AML-193 (cell line): ENCODE measurements at regions not wholly inside any gene's neighbourhood (a gene's known extent, or its start where the extent isn't known, plus 50 kb on each side); places are given as distances from the start of the nearest gene placed in this dataset.

Experiments
- DNase-seq, 2 experiments: peaks; one replicate each; lab custom pipeline; 2025; lab: John Stamatoyannopoulos, UW

DNA sequence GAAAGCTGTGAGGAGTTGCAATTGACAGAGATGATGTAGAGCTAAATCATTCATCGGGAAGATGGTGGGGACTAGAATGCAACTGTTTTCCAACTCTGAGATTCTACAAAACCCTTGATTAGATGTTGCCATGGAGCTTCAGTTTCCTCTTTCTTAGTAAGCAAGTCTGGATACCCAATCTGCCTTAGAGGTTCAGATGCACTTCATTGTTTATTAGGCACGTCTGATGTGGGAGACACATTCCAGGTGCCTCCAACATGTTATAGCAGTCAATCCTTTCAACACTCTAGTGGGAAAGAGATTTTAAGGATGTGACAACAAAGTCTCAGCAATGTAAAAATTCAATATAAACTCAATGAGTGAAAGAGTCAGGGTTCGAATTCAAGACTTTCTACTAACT lies 291.3 kb upstream of the PHYHIPL start:
- no peak for DNase-seq

DNA sequence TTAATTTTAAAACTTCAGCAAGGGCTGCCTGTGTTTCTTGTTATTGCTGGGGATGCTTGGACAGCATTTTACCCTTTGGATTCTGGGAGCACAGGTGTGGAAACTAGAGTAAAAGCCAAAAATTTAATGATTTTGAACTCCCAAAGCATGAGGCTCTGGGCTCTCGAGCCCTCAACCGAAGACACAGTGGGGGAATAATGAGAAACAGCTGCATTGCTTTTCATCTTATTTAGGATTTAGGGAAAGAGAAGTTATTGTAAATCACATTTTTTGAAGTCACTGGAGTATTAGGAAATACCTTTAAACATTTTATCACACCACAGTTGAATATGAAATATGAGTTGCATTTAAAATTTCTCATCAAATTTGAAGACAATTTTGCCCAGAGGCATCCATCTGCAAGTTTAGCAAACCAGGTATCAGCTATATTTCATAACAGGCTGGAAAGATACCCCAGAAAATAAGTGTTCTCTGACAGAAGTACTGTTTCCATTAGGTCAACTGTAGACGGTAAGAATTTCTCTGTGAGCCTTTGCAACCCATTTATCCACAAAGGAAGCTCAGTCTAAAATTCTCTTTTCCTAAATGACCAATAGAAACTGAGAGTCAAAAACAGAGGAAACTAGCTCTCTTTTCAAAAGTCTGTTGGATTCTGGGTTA lies 290.6 kb upstream of the PHYHIPL start:
- no peak for DNase-seq

DNA sequence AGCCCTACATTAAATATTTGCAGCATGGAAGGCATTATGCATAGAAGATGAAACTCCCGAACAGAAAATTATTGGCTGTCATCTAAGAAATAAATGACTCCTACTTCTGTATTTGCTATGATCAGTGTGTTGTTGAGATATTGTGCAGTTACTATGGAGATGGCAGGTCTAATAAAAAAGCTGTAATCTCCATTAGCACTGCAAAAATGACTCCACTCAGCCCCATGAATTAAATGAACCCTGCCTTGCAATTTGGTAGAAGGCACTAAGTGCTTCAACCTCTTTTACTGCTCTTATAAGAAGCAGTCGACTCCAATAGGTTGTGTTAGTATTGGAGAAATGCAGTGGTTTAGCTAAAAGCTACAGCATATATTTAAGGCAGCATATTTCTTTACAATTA lies 290.0 kb upstream of the PHYHIPL start:
- no peak for DNase-seq

DNA sequence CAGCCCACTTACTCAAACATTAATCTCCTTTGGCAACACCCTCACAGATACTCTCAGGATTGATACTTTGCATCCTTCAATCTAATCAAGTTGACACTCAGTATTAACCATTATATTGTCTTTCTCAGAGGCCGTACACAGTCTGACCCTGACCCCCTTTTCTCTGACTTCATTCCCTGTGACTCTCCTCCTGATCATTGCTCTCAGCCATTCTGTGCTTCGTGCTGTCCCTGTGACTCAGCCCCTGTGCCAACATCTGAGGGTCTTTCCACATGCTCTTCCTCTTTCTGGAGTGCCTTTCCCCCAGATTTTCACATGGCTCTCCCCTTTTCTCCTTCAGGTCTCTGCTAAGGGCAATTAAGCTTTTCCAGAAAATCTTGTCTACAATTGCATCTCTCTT lies 289.0 kb upstream of the PHYHIPL start:
- no peak for DNase-seq

DNA sequence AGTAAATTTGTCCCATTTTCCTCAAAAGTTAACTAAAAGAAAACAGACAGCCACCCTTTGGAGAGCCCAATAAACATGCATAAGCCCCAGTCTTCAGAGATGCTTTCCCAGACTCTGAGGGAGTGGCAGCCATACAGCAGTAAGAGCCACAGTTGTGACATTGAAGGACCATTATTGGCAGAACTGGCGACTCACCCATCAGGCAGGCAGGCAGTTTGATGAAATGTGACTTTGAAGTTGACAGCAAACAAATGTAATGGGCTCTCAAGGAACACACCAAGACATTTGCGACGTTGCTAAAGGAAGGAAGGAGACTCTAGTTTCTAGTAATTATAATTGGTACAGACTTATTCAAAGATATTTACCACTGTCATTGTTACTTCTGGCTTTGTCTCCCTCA lies 287.5 kb upstream of the PHYHIPL start:
- DNase-seq: no peak

DNA sequence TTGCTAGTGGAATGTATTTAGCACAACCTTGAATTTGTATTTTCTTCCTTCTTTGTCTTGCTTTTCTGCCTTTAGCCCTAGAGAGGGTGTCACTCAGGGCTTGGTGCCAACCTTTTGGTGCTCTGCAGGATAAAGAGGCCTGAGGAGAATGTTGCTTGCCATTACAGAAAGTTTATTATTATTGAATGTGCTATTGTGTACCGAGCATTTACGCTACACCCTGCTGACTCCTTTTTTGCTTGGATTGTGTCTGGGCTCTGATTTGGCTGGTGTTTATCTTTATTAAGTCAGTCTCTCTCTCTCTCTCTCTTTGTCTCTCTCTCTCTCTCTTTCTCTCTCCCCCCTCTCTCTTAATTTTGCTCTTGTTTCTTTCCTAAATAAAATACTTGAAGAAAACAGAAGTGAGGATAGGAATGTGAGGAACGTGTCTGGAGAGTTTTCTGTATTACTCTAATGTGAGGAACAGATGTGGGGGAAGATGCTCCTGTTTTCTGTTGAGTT lies 284.4 kb upstream of the PHYHIPL start:
- DNase-seq: no peak

DNA sequence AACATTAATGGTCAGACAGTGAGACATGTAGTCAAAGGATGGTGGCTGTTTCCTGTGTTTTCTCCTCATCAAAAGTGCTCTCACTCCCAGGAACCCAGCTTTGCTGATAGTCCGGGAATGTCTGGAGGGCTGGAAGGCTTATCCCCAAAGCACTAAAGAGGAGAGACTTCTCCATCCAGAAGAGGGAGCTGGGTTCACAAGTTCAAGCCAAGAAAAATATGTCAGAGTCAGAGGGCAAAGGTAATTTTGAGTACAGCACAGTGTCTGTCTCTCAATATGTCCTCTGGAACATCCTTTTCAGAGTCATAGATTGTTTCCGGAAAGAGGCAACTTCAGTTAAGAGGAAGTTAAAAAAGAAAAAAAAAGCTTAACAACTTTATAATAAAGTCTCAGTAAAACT lies 281.5 kb upstream of the PHYHIPL start:
- DNase-seq: no peak

DNA sequence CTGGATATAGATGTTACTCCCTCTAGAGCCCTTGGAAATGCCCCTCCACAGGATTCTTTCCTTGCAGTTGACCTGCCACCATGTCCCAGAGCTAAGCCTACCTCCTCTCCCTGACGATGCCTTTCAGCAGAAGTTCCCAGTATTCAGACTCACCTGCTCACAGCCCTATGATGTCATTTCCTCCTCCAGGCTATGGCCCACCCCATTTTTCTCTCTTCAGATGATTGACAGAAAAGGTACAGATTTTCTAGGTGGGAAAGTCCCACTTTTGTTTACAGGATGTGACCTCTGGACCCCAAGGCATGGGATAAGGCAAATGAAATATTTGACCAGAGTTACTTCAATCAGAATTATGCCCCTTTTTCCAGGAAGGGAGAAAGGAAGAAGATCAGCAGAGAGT lies 280.2 kb upstream of the PHYHIPL start:
- DNase-seq: no peak

DNA sequence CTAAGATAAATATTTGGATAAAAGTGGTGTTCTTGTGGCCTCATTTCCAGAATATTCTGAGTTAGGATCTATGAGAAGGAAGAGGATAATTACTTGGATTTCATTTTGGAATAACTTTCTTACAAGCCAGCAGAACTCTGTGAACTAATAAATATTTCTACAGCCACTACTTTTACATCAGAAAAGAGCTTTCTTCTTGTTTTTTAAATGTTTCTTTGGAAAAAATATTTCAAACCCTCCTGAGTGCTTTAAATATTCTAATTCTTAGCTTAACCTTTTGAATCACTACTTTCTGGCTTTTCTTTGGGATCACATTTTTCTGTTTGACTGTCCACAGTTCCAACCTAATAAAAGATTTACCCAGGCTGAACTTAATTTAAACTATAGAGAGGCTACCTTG lies 279.2 kb upstream of the PHYHIPL start:
- no peak for DNase-seq

DNA sequence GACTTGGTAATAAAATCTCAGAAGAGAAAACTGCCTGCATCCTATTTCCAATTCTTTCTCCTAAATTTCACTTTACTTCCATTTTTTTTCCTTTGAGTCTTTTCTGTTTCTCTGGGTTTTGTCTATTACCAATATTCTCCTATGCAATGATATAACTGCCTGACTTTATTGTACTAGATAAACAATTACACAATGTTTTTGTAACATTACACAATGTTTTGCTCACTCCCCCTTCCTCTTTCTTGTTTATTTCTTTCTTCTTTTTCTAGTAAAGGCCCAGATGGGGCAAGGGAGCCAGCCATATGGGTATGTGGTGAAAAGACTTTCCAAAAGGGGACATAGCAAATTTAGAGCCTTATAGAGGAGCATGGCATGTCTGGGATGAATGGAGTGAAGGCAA lies 278.7 kb upstream of the PHYHIPL start:
- no peak for DNase-seq

DNA sequence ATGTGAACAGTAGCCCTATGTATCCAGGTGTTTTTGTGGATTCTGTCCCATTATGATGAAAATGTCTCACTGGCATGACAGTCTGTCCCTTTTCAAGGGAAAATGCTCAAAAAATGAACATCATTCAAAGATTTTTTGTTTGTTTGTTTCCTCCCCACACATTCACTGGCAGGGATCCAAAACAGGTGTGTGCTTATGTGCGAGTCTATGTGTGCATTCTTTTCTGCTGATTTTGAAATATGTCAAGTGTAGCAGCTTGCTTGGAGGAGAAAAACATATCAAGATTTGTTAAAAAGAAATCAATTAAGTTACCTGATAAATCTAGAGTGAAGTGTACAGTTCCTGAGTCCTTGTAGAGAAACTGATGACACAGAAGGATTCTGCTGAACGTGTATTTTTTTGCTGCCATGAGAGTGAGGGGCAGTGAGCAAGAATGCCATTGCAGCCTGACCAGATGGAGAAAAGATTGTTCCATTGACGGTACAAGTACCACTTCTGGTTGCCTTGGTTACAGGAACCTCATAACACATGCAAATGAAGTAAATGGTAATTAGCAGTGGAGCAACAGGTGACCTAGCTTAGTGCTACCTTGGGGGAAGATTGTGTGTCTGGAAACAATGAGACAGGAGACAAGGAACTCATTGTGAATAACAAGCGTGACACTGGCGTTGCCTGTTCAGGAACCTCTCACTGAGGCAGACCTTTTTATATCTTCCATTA lies 277.4 kb upstream of the PHYHIPL start:
- DNase-seq: no peak

DNA sequence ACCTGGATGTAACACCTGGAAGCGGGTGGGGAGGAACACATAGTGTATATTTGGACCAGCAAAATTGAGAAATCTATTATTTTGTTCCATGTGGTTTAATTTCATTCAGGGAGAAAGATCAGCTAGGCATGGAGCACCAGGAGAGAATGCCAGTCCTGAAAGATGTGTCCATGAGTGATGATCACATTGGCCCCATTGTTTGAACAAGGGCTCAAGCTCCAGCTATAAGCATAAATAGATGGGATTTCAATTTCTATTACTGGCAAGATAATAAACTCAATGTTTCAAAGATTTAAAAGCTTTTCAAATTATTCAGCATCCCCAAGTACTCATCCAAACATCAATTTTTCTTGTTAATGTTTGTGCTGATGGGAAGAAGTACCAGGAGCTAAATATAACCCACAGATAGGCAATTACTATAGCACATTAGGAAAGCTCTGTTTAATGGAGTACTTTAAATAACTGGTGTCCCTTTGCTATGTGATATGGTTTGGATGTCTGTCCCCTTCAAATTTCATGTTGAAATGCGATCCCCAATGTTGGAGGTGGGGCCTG lies 275.3 kb upstream of the PHYHIPL start:
- no peak for DNase-seq

DNA sequence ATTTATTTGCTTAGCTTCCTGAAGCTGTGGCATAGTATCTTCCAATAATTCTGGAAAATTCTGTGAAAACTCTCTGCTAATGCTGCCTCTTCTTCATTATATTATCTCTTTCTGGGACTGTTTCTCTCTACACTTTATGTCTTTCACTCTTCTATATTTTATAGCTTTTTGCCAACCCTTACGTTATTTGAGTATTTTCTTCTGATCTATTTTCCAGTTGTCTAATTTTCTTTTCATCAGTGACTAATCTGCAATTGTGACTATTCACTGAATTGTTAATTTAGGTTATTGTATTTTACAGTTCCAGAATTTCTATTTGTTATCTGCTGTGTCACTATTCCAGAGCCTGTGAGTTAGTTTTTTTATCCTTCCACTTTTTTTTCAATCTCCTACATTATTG lies 273.4 kb upstream of the PHYHIPL start:
- no peak for DNase-seq

DNA sequence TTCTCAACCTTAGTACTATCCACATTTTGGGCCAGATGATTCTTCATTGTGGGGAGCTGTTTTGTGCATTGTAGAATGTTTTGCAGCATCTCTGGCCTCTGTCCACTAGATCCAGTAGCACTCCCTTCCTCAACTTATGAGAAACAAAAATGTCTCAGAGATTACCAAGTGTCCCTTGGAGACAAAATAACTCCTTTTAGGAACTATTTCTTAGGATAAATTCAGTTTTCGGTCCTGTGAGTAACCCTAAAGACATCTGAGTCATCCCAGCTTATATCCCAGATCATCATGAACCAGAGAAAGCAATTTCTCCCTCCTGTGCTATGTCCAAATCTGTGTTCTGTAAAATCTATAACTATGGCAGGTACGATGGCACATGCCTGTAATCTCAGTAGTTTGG lies 266.6 kb upstream of the PHYHIPL start:
- DNase-seq: no peak

DNA sequence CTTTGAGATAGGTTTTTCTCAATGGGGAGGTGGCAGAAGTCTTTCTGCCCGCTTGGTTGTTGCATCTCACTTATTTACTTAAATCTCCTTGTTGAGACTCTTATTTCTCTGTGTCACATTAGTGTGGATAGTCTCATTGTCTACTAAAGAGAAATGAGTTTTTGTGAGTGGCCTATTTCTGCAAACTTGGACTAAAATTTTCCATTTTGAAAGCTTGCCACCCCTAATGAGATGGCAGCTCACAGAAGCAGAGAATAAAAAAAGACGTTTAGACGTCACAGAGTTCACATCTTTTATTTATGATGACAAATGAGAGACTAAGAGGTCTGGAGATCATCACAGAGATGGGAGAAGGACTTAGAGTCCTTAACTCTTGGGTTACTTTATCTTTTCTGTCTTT lies 262.7 kb upstream of the PHYHIPL start:
- no peak for DNase-seq

DNA sequence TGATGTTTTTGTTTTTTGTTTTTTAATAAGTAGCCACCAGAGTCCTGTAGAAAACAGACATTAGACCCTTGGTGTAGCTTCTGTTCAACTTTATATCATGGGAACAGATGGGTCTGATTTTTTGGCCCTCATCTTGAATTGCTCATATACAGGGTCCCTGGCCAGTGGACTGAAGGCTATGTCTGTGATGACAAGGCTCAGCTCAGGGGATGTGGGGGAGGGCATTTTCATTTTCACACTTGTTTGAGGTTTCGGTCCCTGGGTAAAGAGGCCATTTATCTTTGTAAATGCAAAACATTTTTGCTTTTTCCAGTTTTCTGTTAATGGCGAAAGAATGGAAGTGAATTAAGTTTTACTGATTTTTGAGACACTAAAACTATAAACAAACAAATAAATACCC lies 257.6 kb upstream of the PHYHIPL start:
- DNase-seq: no peak

DNA sequence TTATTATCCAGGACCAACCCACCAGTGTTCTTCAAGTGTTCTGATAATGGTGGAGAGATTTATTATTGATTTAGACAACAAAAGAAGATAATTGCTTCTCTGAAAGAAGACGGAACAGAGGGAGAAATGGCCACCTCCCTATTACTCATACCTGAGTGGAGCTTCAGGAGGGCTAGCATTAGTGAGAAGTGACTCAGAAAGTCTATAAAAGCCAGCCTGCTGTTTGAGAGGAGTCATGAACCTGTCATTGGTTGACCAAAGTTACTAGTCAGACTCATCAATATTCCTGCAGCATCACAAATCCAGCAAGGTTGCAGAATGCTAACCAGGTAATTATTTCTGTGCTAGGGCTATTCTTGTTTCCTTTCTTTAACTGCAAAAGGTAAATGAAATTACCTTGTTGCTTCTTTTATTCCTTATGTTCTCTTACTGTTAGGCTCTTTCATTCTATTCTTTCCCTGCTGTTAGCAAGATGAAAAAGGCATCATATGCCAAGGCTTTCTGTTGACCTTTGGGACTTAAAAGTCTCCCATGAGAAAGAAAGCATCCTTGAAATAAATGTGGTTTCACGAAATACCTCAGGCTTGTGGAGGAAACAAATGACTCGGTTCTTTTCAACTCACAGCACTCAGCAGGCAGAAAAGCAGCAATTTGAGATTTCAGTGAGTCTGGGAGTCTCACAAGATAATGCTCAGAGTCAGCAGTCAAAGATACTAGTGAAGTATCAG lies 256.4 kb upstream of the PHYHIPL start:
- no peak for DNase-seq

DNA sequence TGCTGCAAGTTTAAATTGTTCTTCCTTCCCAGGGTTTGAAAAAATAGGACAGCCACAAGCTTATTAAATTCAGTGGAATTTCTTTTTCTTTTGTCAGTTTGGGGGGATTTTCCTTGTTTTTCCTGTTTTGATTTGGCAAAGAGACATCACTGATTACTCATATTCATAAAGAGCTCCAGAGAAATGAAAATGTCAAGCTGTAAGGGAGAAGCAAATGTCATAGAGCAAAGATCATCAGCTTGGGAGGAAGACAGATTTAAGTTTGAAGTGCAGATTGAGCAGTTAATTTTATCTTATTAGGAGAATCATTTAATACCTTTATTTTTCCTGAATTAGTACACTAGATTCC lies 255.8 kb upstream of the PHYHIPL start:
- DNase-seq: no peak

DNA sequence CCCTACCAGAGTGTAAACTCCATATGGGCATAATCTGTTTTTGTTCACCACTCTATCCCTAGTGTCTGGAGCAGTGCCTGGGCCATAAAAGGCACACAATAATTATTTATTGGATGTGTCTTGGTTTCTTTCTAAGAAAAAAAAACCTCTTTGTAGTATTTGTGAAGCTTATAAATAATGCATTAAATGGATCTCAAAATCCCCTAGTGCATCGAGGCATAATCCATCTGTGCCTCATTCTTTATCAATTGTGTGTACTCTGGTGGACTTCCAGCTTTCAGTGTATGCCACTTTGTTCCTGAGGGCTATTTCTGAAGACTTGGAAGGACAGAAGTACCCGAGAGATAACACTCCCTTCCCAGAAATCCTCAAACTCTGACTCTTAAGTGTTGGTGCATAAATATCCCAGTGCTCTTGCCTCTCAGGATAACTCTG lies 255.0 kb upstream of the PHYHIPL start:
- no peak for DNase-seq

DNA sequence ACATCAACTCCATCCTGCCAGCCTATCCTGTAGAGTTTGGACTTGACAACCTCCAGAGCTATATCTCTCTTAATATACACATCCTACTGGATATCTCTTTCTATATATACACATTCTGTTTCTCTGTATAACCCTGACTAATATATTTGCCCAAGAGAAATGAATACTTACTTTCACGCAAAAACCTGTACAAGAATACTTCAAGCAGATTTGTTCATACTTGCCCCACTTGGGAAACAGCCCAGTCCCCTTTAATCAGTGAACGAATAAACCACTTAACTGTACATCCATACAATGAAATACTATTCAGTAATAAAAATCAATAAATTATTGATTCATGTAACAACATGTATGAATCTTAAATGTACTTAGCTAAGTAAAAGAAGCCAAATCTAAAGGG lies 251.1 kb upstream of the PHYHIPL start:
- no peak for DNase-seq

DNA sequence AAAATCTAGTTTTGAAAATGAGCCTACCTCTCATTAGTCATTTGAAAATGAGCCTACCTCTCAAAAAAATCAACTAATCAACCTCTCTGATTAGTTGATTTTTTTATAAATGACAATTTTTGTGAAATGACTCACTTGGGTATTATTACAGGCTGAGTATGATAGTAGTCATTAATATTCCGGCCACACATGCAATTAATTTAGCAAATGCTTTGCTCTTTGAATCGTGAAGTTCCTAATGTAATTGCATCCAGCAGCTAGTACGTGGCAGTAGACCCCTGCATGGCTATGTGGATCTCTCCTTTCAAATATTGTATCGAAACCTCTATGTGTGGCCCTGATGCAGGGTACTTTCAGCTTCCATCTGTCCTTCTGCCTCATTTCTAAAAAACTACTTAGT lies 245.9 kb upstream of the PHYHIPL start:
- no peak for DNase-seq

DNA sequence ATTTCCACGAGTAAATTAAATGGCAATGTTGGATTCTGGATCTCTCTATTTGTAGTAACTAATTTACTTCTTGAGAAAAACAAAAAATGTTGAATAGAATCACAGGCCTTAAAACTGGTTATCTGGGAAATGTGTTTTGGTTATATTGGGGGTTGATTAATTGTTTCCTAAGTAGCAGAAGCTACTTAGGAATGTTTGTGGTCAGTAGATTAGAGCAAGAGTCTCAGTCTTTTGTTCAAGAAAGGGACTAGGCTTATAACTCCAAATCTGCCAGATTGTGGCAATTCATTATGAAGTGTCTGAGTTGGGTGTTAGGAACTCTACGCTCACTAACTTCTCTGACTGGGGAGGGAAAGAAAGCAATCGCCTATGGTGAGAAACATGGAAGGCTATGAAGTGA lies 244.3 kb upstream of the PHYHIPL start:
- DNase-seq: no peak
